HUDEP-2 (cell line): ENCODE measurements at regions not wholly inside any gene's neighbourhood (a gene's known extent, or its start where the extent isn't known, plus 50 kb on each side); places are given as distances from the start of the nearest gene placed in this dataset.
"Not testable (repeated sequence)": the region's sequence is repeated elsewhere in the genome, so short reads cannot be mapped to it uniquely, and the experiment has no call there.

ENCODE experiments used
- DNase-seq, 76 experiments: peaks; one replicate each; lab custom pipeline; 2025; ENCODE audit not compliant: unreplicated experiment in 76 of 76; lab: John Stamatoyannopoulos, UW

DNA sequence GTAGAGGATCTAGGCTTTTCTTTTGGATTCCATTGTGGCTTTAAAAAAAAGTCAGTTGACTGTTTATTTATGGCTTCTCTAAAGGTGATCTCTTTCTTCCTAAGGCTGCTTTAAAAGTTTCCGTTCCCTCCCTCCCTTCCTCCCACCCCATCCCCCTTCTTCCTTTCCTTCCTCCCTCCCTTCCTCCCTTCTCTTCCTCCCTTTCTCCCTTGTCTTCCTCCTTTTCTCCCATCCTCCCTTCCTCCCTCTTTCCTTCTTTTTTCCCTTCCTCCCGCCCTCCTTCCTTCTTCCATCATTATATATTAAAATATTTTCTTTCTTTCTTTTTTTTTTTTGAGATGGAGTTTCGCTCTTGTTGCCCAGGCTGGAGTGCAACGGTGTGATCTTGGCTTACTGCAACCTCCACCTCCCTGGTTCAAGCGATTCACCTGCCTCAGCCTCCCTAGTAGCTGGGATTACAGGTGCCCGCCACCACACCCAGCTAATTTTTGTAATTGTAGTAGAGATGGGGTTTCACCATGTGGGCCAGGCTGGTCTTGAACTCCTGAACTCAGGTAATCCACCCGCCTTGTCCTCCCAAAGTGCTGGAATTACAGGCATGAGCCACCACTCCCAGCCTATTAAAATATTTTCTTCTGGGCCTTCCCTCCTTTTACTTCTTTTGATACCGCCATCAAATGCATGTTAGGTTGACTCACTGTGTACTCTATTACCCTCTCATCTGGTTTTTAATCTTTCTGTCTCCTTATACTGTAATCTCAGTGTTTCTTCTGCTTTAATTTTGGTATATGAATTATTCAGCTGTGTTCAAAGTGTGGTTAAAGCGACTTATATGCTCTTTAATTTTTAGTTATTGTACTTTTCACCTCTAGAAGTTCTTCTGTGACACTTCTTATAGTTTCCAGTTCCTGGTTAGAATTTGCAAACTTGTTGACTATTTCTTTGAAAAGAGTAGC is 59.2 kb upstream of the ATP5PO start:
- DNase-seq: no peak

DNA sequence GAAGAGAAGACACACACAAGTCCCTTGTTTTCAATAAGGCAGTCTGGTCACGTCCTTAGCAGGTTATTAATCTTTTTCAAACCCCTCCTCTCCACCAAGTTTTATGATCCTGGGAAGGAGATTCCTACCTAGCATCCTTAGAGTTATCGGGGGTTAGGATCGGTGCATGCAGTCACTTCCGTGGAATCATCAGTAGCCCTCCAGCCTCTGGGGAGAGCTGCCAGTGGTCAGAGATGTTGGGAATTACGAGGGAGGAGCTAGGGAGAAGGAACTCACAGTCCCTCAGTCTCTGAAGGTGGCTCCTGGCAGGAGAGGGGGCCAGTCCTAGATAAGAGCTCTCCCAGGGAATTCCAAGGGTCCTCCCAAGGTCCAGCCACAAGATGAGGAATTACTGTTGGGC is 57.7 kb upstream of the ATP5PO start:
- DNase-seq: no peak

DNA sequence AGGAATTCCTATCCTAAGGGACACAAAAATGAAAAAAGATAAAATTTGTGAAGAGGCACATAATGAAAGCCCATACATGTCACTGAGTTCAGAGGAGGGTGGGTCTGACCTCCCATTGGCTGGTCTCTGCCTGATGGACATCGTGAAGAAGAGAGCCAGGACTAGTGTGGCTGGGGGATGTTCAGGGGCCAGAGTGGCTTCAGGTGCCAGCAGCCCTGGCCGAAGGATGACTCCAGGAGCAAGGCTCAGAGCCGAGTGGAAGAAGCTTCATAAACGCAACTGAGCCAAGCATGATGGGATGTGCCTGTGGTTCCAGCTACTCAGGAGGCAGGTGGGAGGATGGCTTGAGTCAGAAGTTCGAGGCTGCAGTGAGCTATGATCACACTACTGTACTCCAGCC is 56.9 kb upstream of the ATP5PO start:
- no peak for DNase-seq

DNA sequence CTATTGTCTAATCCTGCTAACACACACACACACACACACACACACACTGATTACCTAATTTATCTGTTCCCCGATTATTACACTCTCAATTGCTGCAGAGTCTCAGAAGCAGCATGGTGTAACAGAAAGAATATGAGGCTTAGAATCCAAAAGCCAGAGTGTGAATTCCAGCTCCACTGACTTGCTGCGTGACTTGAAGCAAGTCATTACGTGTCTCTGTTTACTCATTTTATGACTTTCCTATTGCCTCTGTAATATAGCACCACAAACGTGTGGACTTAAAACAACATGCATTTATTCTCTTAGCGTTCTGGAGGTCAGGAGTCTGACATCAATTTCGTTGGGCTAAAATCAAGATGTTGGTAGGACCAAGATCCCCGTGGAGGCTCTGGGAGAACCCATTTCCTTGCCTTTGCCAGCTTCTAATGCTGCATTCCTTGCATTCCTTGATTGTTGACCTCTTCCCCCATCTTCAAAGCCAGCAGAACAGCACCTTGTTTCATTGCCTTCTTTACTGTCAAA is 55.9 kb upstream of the ATP5PO start:
- no peak for DNase-seq

DNA sequence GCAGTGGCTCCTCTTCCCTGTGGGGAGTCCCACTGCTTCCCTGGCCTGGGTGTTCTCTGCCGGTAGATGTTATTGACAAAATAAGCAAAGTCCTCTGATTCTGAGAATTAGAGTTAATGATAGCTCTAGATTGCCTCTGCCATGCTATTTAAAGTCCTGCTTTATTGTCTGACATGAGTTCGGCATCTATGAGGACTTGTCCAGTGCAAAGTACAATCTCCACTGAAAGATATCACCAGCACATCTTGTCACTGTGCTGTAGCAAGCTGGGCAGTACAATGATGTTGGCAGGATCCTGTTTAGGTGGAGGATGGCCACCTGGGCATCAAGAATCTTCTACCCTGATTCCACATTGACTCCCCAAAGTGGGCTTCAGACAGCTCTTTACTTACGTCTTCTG is 54.0 kb upstream of the ATP5PO start:
- no peak for DNase-seq

DNA sequence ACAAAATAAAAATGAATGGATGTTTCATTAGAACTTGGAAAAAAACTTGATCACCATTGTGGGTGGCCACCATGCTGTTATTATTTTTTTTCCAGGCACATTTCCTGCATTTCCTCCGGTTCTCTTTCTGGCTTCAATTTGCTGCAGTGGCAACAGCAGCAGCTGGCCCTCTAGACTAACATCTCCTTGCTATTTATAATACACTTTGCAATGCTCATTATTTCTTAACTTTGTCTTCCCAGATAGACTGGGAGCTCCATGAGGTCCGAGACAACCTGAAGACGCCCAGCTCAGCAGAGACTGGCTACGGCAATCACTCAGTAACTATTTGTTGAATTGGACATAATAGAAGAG is 53.4 kb upstream of the ATP5PO start:
- DNase-seq: no peak

DNA sequence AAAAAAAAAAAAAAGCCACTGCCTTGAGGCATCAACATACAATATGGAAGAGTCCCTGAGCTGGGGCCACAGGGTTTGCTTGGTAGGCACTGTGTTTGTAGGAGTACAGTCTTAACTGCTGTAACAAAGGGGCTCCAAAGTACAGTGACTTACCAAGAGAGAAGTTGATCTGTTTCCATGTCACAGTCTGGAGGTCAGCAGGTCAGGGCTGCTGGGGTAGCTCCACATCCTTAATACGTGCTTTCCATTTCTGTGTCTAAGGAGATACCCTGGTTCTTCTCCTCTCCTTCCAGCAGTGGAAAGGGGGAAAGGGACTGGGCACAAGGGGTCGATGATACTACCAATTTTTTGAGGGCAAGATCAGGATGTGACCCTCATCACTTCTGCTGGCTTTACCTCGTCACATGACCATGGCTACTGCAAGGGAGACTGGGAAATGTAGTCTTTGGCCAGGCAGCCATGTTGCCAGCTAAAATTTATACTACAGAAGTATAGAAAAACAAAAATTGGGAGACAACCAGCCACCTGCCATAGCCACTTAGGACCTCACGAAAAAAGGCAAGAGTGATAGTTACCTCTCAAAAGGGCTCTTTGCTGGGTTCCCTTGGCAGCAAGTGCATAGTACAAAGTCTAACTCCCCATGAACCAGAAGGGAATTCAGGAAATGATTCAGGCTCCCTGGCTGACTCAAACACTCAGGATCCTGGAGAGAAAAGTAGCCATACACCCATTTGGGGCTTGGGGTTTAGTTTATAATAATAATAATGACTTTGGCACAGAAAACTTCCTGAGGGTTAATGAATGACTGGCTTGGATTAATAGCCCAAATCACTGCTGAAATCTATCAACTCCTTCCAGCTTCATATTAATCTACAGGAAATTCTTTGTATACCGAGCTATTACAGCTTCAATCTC is 52.7 kb upstream of the ATP5PO start:
- peak in 1 of 76 experiments; percentile 16 for DNase-seq

DNA sequence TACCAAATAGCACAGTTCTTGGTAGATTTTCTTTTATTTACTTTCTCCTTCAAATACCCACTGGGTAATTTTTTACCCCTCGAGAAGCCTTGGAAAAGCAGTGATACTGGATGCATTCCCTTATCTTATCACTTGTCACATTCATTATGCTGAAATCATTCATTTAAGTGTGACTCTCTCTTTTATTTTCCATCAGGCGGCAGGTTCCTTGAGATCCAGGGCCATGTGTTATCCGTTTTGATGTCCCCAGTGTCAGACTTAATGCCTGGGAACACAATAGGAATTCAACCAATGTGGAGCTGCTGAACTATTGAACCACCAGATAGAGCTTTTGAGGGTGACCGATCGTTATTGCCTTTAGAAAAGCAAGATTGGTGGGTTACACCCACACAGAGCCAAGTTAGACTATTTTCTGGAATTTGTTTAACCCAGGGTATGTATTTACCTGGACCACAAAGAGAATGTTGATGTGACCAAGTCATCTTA is 51.5 kb upstream of the ATP5PO start:
- DNase-seq: no peak

DNA sequence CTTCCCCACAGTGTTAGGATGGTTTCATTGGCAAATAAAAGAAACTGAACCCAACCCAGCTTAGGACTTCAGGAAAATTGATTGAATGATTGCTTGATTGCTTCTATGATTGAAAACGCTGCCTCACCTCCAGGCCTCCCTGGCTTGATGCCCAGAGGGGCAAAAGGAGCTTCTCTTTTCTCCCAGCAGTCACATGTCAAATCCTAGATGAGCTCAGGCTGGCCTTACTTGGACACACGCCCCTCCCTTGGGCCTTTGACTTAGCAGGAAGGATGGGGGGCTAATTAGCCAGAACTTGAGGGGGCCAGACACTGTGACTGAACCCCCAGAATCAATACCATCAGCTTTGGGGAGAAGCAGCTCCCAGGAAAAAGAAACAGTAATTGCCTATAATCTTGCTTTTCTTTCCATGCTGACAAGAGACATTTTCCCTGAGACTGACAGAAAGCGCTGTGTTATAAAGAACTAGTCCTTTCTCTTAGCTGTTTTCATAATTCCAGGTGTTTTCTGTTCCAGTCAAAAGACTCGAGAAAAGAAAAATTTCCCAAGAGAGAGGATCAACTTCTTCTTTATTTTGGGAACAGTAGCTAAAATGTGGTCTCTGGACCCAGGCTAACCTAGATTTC is 50.8 kb upstream of the ATP5PO start:
- DNase-seq: peak in 1 of 76 experiments; percentile 12

DNA sequence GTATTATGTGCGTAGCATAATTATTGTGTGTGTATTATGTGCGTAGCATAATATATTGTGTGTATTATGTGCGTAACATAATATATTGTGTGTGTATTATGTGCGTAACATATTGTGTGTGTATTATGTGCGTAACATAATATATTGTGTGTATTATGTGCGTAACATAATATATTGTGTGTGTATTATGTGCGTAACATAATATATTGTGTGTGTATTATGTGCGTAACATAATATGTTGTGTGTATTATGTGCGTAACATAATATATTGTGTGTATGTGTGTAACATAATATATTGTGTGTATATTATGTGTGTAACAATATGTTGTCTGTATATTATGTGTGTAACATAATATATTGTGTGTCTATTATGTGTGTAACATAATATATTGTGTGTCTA is 50.1 kb upstream of the ATP5PO start:
- not testable (repeated sequence) for DNase-seq
